GM12878 (cell line): ENCODE measurements at regions not wholly inside any gene's neighbourhood (a gene's known extent, or its start where the extent isn't known, plus 50 kb on each side); places are given as distances from the start of the nearest gene placed in this dataset.

ENCODE experiments used
- POLR2A ChIP-seq: IDR thresholded peaks from 2 replicates; pipeline ENCODE4 v1.6.1; 2011; ENCODE audit warnings: low read depth, mild to moderate bottlenecking, low read length
- POLR2AphosphoS5 ChIP-seq: IDR thresholded peaks from 2 replicates; pipeline ENCODE4 v1.6.1; 2011; ENCODE audit warnings: mild to moderate bottlenecking, low read length, inconsistent platforms
- TAF1 ChIP-seq: IDR thresholded peaks from 2 replicates; pipeline ENCODE4 v1.6.1; 2011; ENCODE audit warnings: mild to moderate bottlenecking, low read depth, low read length, borderline replicate concordance
- TF ChIP-seq, protein P1 (sequence below): IDR thresholded peaks from 2 replicates; pipeline ENCODE4 v1.6.1; 2011; ENCODE audit warnings: low read depth, mild to moderate bottlenecking, low read length, moderate library complexity, borderline replicate concordance; ENCODE audit errors: extremely low read depth

DNA sequence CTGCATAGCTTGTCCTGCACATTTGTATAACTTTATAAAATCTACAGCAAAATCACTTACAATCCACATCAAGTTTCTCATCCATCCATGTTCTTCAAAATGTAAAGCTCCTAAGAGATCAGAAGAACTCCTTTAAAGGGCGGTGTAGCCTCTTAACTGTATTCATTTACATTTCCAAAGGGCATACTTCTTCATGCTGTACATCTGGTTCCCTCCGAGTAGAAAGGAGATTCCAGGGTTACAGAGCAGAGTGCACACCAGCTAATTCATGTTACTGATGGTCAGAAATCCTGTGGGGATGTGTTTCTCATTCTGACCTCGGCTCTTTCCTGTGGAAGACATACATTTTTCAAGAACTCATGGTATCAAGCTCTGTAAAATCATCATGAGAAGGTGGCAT lies 231.8 kb downstream of the ARAP2 start:
- TF ChIP-seq POLR2AphosphoS5 (no peak), POLR2A (no peak), TAF1 (no peak)
- TF ChIP-seq, protein P1, sequence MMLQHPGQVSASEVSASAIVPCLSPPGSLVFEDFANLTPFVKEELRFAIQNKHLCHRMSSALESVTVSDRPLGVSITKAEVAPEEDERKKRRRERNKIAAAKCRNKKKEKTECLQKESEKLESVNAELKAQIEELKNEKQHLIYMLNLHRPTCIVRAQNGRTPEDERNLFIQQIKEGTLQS = no peak
